ENCODE measurements at regions not wholly inside any gene's neighbourhood (a gene's known extent, or its start where the extent isn't known, plus 50 kb on each side); places are given as distances from the start of the nearest gene placed in this dataset.

DNA sequence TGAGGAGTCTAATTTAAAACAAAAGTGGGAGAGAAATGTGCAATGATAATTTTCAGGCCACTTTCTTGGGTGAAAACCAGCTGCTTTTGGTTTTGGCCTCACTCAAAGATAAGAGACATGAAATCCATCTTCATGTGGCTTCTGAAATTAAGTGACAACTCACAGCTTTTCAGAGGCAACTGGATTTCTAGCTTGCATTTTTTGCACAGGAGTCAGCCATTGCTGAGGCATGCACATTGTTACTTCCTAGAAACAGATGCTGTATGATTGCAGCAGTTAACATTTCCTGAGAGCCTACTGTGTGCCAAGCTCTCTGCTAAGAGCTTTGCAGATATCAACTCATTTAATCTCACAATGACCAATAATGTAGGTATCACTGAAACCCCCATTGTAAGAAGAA is 562.6 kb downstream of the NR2F1-AS1 start (continued):
- TF ChIP-seq, protein P1, sequence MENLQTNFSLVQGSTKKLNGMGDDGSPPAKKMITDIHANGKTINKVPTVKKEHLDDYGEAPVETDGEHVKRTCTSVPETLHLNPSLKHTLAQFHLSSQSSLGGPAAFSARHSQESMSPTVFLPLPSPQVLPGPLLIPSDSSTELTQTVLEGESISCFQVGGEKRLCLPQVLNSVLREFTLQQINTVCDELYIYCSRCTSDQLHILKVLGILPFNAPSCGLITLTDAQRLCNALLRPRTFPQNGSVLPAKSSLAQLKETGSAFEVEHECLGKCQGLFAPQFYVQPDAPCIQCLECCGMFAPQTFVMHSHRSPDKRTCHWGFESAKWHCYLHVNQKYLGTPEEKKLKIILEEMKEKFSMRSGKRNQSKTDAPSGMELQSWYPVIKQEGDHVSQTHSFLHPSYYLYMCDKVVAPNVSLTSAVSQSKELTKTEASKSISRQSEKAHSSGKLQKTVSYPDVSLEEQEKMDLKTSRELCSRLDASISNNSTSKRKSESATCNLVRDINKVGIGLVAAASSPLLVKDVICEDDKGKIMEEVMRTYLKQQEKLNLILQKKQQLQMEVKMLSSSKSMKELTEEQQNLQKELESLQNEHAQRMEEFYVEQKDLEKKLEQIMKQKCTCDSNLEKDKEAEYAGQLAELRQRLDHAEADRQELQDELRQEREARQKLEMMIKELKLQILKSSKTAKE (IDR thresholded peaks at IDR 0.05; ENCODE audit: low read depth, poor library complexity, severe bottlenecking), result no peak
- no peak for TF ChIP-seq CBX3 (IDR thresholded peaks at IDR 0.05; ENCODE audit: borderline replicate concordance, low read depth)
- no peak for TF ChIP-seq MXI1 (IDR thresholded peaks at IDR 0.05; ENCODE audit: low read depth, low read length)

DNA sequence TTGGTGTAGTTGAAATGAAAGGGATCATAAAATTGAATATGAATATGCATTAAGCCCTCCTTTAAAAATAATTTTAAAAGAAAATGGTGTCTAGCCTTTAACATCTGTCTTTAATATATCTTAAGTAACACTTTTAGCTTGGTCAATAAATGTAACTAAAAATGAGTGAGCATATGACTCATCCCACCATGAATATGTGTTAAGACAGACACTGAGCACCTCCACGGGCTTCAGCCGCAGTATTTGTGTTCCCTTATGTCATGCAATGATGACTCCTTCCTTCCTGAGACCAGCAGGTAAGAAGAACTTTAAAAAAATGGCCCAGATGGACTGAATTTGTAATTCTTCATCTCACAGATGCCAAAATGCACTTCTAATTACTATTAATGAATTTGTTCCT is 563.2 kb downstream of the NR2F1-AS1 start:
- Histone ChIP-seq H2AFZ (ENCODE audit: control insufficient read depth, low read depth, low read length) (no peak overlapping the region), H3K4me3 (no peak overlapping the region), H3K36me3 (ENCODE audit: control insufficient read depth in 2 of 2, insufficient read depth in 2 of 2, low read length in 1 of 2) (no peaks in the 10 kb centered on the region), H3K4me2 (ENCODE audit: control insufficient read depth, insufficient read depth) (no peak overlapping the region), H3K4me1 (ENCODE audit: control insufficient read depth, insufficient read depth, low read length) (no peaks in the 10 kb centered on the region), H3K27ac (ENCODE audit: control insufficient read depth, insufficient read depth) (no peak overlapping the region), H3K27me3 (replicated peaks in 1 of 2; ENCODE audit: control insufficient read depth in 2 of 2, insufficient read depth in 2 of 2, low read length in 1 of 2) (no peaks in the 10 kb centered on the region), H4K20me1 (ENCODE audit: control insufficient read depth, insufficient read depth) (no peaks in the 10 kb centered on the region), H3K9ac (ENCODE audit: control insufficient read depth, insufficient read depth, low read length) (no peak overlapping the region), H3K9me3 (replicated peaks; ENCODE audit: control insufficient read depth, insufficient read depth, low read length) (no peaks in the 10 kb centered on the region), H3K79me2 (ENCODE audit: control insufficient read depth, insufficient read depth, low read length) (no peaks in the 10 kb centered on the region)
- no peak for DNase-seq (ENCODE audit: low read depth, low spot score)
- intact Hi-C loops (cut with micrococcal nuclease; ENCODE audit: unreplicated experiment) (no loop called here), in situ Hi-C loops (cut with MboI) (no loop called here)
- RAD21 ChIA-PET (ENCODE audit: unreplicated experiment), result no interaction called here
- CTCF ChIA-PET, result no interaction called here
- no TSS peak for BruUV-seq (replicated peaks)
- ATAC-seq, result no peak
- no peak for FAIRE-seq
- SMC1A ChIA-PET (ENCODE audit: uncharacterized antibody, unreplicated experiment), result interaction anchor here (1.4 kb wide), 1 partner anchor 109 kb away, joined by 3 read pairs; no protein-coding TSS in a partner anchor
- POLR2A ChIA-PET, result no interaction called here
- 52% methylated on average over 2 of the region's 2 CpGs for WGBS (ENCODE audit: insufficient coverage, insufficient replicate concordance, low lambda C conversion rate, missing lambda C conversion rate)
- TF ChIP-seq CREB1 (IDR thresholded peaks at IDR 0.05; ENCODE audit: low read depth) (no peak), RBBP5 (conservative IDR thresholded peaks at IDR 0.05) (no peak), JUND (IDR thresholded peaks at IDR 0.05; ENCODE audit: low read depth, low read length) (no peak), SMAD1 (IDR thresholded peaks at IDR 0.05; ENCODE audit: low read depth, partially characterized antibody) (no peak), IRF4 (IDR thresholded peaks at IDR 0.05; ENCODE audit: low read depth, low read length) (no peak), SP1 (IDR thresholded peaks at IDR 0.05; ENCODE audit: low read depth, low read length) (no peak), JUNB (IDR thresholded peaks at IDR 0.05) (no peak), FOXK2 (IDR thresholded peaks at IDR 0.05) (no peak), BMI1 (IDR thresholded peaks at IDR 0.05; ENCODE audit: borderline replicate concordance) (no peak), BHLHE40 (IDR thresholded peaks at IDR 0.05; ENCODE audit: borderline replicate concordance in 1 of 2, low read depth in 2 of 2, low read length in 1 of 2) (no peak)
- TF ChIP-seq, protein P2, sequence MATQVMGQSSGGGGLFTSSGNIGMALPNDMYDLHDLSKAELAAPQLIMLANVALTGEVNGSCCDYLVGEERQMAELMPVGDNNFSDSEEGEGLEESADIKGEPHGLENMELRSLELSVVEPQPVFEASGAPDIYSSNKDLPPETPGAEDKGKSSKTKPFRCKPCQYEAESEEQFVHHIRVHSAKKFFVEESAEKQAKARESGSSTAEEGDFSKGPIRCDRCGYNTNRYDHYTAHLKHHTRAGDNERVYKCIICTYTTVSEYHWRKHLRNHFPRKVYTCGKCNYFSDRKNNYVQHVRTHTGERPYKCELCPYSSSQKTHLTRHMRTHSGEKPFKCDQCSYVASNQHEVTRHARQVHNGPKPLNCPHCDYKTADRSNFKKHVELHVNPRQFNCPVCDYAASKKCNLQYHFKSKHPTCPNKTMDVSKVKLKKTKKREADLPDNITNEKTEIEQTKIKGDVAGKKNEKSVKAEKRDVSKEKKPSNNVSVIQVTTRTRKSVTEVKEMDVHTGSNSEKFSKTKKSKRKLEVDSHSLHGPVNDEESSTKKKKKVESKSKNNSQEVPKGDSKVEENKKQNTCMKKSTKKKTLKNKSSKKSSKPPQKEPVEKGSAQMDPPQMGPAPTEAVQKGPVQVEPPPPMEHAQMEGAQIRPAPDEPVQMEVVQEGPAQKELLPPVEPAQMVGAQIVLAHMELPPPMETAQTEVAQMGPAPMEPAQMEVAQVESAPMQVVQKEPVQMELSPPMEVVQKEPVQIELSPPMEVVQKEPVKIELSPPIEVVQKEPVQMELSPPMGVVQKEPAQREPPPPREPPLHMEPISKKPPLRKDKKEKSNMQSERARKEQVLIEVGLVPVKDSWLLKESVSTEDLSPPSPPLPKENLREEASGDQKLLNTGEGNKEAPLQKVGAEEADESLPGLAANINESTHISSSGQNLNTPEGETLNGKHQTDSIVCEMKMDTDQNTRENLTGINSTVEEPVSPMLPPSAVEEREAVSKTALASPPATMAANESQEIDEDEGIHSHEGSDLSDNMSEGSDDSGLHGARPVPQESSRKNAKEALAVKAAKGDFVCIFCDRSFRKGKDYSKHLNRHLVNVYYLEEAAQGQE (IDR thresholded peaks at IDR 0.05; ENCODE audit: low read depth, low read length), result no peak
- TF ChIP-seq, protein P3, sequence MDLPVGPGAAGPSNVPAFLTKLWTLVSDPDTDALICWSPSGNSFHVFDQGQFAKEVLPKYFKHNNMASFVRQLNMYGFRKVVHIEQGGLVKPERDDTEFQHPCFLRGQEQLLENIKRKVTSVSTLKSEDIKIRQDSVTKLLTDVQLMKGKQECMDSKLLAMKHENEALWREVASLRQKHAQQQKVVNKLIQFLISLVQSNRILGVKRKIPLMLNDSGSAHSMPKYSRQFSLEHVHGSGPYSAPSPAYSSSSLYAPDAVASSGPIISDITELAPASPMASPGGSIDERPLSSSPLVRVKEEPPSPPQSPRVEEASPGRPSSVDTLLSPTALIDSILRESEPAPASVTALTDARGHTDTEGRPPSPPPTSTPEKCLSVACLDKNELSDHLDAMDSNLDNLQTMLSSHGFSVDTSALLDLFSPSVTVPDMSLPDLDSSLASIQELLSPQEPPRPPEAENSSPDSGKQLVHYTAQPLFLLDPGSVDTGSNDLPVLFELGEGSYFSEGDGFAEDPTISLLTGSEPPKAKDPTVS (IDR thresholded peaks at IDR 0.05; ENCODE audit: low read depth, low read length), result no peak

All from GM12878 (cell line).